ENCODE measurements at regions not wholly inside any gene's neighbourhood (a gene's known extent, or its start where the extent isn't known, plus 50 kb on each side); places are given as distances from the start of the nearest gene placed in this dataset.
"Not testable (repeated sequence)": the region's sequence is repeated elsewhere in the genome, so short reads cannot be mapped to it uniquely, and the experiment has no call there.

DNA sequence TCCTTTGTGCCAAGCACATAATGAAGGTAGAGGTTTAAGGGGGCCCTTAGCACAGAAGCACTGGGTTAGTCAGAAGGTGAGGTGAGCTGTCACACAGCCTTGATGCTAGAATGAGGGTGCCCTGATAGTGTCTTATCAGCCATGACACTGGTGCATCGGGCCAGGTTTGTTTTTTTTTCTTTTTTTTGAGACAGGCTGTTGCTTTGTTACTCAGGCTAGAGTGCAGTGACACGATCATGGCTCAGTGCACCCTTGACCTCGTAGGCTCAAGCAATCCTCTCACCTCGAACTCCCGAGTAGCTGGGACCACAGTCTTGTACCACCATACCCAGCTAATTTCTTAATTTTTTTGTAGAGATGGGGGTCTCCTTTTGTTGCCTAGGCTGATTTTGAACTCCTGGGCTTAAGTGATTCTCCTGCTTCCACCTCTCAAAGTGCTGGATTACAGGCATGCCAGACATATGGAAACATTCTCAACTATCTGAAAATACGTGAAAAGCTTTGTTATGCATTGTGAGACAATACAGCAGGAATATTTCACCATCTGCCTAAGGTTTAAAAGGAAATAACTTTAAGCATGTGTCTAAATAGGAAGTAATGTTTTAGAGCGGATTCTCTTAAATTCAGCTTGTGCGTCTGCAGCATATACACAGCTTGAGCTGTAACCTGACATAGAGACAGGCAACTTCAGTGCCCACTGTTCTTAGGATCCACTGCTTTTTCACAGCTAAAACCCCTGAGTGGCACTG lies 128.4 kb downstream of the FOXD4L6 start:
- BruUV-seq (replicated peaks); H3K9me3 ChIP-seq (ENCODE audit: low read depth, low read length, poor library complexity, severe bottlenecking); H3K27me3 ChIP-seq (replicated peaks; ENCODE audit: insufficient read depth, low read depth, low read length, poor library complexity); H3K4me3 ChIP-seq (ENCODE audit: low read depth, low read length, poor library complexity, severe bottlenecking); POLR2A ChIA-PET (ENCODE audit: low non-redundant PET); DNase-seq (ENCODE audit: low spot score); H3K4me1 ChIP-seq (ENCODE audit: insufficient read depth, low read length, poor library complexity, severe bottlenecking); intact Hi-C loops (cut with micrococcal nuclease; ENCODE audit: unreplicated experiment); H3K27ac ChIP-seq (ENCODE audit: low read depth, low read length, poor library complexity, severe bottlenecking); H3K36me3 ChIP-seq (ENCODE audit: insufficient read depth, low read length, poor library complexity, severe bottlenecking); CTCF ChIA-PET: not testable (repeated sequence)

DNA sequence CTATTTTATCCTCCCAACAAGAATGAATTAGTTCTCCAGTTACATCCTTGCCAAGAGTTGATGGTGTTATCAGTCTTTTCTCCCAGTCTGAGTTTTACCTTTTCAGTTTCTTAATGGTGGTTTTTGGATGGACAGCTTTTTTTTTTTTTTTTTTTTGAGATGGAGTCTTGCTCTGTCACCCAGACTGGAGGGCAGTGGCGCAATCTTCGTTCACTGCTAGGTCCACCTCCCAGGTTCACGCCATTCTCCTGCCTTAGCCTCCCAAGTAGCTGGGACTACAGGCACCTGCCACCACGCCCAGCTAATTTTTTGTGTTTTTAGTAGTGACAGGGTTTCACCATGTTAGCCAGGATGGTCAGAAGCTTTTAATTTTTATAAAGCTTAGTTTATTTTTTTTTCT lies 133.0 kb downstream of the FOXD4L6 start:
- DNase-seq (ENCODE audit: low spot score); H3K36me3 ChIP-seq (ENCODE audit: insufficient read depth, low read length, poor library complexity, severe bottlenecking); H3K9me3 ChIP-seq (ENCODE audit: low read depth, low read length, poor library complexity, severe bottlenecking); POLR2A ChIA-PET (ENCODE audit: low non-redundant PET); H3K4me3 ChIP-seq (ENCODE audit: low read depth, low read length, poor library complexity, severe bottlenecking); BruUV-seq (replicated peaks); intact Hi-C loops (cut with micrococcal nuclease; ENCODE audit: unreplicated experiment); H3K27me3 ChIP-seq (replicated peaks; ENCODE audit: insufficient read depth, low read depth, low read length, poor library complexity); H3K4me1 ChIP-seq (ENCODE audit: insufficient read depth, low read length, poor library complexity, severe bottlenecking); H3K27ac ChIP-seq (ENCODE audit: low read depth, low read length, poor library complexity, severe bottlenecking); CTCF ChIA-PET: not testable (repeated sequence)

DNA sequence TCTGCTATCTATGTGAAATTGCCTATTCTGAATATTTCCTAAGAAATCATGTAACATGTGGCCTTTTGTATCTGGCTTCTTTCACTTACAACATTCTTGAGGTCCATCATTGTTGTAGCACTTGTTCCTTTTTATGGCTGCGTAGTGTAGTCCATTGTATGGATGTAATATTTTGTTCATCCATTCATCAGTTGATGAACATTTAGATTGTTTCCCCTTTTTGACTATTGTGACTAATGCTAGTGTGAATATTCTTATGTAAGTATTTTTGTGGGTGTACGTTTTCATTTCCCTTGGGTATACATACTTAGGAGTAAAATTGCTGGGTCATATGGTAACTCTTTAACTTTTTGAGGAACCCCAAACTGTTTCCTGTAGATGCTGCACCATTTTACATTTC lies 134.6 kb downstream of the FOXD4L6 start:
- H3K9me3 ChIP-seq (ENCODE audit: low read depth, low read length, poor library complexity, severe bottlenecking); H3K4me3 ChIP-seq (ENCODE audit: low read depth, low read length, poor library complexity, severe bottlenecking); H3K4me1 ChIP-seq (ENCODE audit: insufficient read depth, low read length, poor library complexity, severe bottlenecking); CTCF ChIA-PET; BruUV-seq (replicated peaks); POLR2A ChIA-PET (ENCODE audit: low non-redundant PET); DNase-seq (ENCODE audit: low spot score); H3K27ac ChIP-seq (ENCODE audit: low read depth, low read length, poor library complexity, severe bottlenecking); H3K27me3 ChIP-seq (replicated peaks; ENCODE audit: insufficient read depth, low read depth, low read length, poor library complexity); intact Hi-C loops (cut with micrococcal nuclease; ENCODE audit: unreplicated experiment); H3K36me3 ChIP-seq (ENCODE audit: insufficient read depth, low read length, poor library complexity, severe bottlenecking): not testable (repeated sequence)

- H3K9me3 ChIP-seq (ENCODE audit: low read depth, low read length, poor library complexity, severe bottlenecking); H3K27ac ChIP-seq (ENCODE audit: low read depth, low read length, poor library complexity, severe bottlenecking); intact Hi-C loops (cut with micrococcal nuclease; ENCODE audit: unreplicated experiment); H3K4me1 ChIP-seq (ENCODE audit: insufficient read depth, low read length, poor library complexity, severe bottlenecking); DNase-seq (ENCODE audit: low spot score); CTCF ChIA-PET; POLR2A ChIA-PET (ENCODE audit: low non-redundant PET); BruUV-seq (replicated peaks); H3K27me3 ChIP-seq (replicated peaks; ENCODE audit: insufficient read depth, low read depth, low read length, poor library complexity); H3K36me3 ChIP-seq (ENCODE audit: insufficient read depth, low read length, poor library complexity, severe bottlenecking): not testable (repeated sequence)
- H3K4me3 ChIP-seq (ENCODE audit: low read depth, low read length, poor library complexity, severe bottlenecking) = peak overlapping the region; percentile 93
Measured at GRCh38 chr9:40993375-40993774, 135.1 kb downstream of the FOXD4L6 start.

- POLR2A ChIA-PET (ENCODE audit: low non-redundant PET) = not testable (repeated sequence)
Measured at GRCh38 chr9:40992472-40992821, 136.0 kb downstream of the FOXD4L6 start.

More at GRCh38 chr9:40992472-40992821, 136.0 kb downstream of the FOXD4L6 start:
- DNase-seq (ENCODE audit: low spot score); H3K4me1 ChIP-seq (ENCODE audit: insufficient read depth, low read length, poor library complexity, severe bottlenecking); H3K36me3 ChIP-seq (ENCODE audit: insufficient read depth, low read length, poor library complexity, severe bottlenecking); BruUV-seq (replicated peaks); H3K27me3 ChIP-seq (replicated peaks; ENCODE audit: insufficient read depth, low read depth, low read length, poor library complexity); H3K9me3 ChIP-seq (ENCODE audit: low read depth, low read length, poor library complexity, severe bottlenecking); CTCF ChIA-PET; intact Hi-C loops (cut with micrococcal nuclease; ENCODE audit: unreplicated experiment): not testable (repeated sequence)
- Histone ChIP-seq H3K4me3 (ENCODE audit: low read depth, low read length, poor library complexity, severe bottlenecking) (peak overlapping the region; percentile 93), H3K27ac (ENCODE audit: low read depth, low read length, poor library complexity, severe bottlenecking) (peak overlapping the region; percentile 91)

Data from A673 (cell line).